ENCODE measurements at regions not wholly inside any gene's neighbourhood (a gene's known extent, or its start where the extent isn't known, plus 50 kb on each side); places are given as distances from the start of the nearest gene placed in this dataset.

DNA sequence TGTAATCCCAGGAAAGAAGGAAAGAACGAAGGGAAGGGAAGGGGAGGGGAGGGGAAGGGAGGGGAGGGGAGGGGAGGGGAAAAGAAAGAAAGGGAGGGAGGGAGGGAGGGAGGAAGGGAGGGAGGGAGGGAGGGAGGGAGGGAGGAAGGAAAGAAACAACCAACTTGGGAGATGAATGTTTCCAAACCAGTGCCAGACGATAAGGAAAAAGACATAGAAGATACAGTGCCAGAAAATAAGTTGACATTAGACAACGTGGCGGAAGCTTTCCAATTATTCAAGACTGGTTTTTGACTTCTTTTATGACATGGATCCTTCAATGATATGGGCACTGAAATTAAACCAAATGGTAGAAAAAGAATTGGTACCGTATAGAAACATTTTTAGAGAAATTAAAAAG is 181.2 kb upstream of the POU5F2 start:
- TF ChIP-seq, protein P1, sequence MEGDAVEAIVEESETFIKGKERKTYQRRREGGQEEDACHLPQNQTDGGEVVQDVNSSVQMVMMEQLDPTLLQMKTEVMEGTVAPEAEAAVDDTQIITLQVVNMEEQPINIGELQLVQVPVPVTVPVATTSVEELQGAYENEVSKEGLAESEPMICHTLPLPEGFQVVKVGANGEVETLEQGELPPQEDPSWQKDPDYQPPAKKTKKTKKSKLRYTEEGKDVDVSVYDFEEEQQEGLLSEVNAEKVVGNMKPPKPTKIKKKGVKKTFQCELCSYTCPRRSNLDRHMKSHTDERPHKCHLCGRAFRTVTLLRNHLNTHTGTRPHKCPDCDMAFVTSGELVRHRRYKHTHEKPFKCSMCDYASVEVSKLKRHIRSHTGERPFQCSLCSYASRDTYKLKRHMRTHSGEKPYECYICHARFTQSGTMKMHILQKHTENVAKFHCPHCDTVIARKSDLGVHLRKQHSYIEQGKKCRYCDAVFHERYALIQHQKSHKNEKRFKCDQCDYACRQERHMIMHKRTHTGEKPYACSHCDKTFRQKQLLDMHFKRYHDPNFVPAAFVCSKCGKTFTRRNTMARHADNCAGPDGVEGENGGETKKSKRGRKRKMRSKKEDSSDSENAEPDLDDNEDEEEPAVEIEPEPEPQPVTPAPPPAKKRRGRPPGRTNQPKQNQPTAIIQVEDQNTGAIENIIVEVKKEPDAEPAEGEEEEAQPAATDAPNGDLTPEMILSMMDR (IDR thresholded peaks at IDR 0.05): no peak
- TF ChIP-seq POLR2AphosphoS5 (IDR thresholded peaks at IDR 0.05; ENCODE audit: insufficient read depth in 1 of 2, low read depth in 1 of 2) (no peak), POLR2A (IDR thresholded peaks at IDR 0.05) (no peak)
